ENCODE measurements at regions not wholly inside any gene's neighbourhood (a gene's known extent, or its start where the extent isn't known, plus 50 kb on each side); places are given as distances from the start of the nearest gene placed in this dataset.
"Not testable (repeated sequence)": the region's sequence is repeated elsewhere in the genome, so short reads cannot be mapped to it uniquely, and the experiment has no call there.

- DNase-seq (ENCODE audit: low spot score), result peak; percentile 6
These were observed 63.8 kb downstream of the CLEC18A start for GRCh38 chr16:70014915-70015314.

- DNase-seq (ENCODE audit: low spot score), result not testable (repeated sequence)
These were observed 65.6 kb downstream of the CLEC18A start for GRCh38 chr16:70016751-70017150.

- DNase-seq (ENCODE audit: low spot score), result no peak
These were observed 67.1 kb downstream of the CLEC18A start for GRCh38 chr16:70018254-70018653.

GRCh38 chr16:70023207-70023606 lies 72.1 kb downstream of the CLEC18A start:
- not testable (repeated sequence) for DNase-seq (ENCODE audit: low spot score)

- DNase-seq (ENCODE audit: low spot score), result not testable (repeated sequence)
These were observed 72.8 kb downstream of the CLEC18A start for GRCh38 chr16:70023956-70024355.

GRCh38 chr16:70026165-70026854 lies 75.2 kb downstream of the CLEC18A start:
- not testable (repeated sequence) for DNase-seq (ENCODE audit: low spot score)

- DNase-seq (ENCODE audit: low spot score), result not testable (repeated sequence)
These were observed 81.2 kb upstream of the PDPR start for GRCh38 chr16:70032906-70033305.

GRCh38 chr16:70037913-70038312 lies 76.2 kb upstream of the PDPR start:
- DNase-seq (ENCODE audit: low spot score), result not testable (repeated sequence)

- DNase-seq (ENCODE audit: low spot score), result not testable (repeated sequence)
These were observed 73.6 kb upstream of the PDPR start for GRCh38 chr16:70040554-70040953.

- peak; percentile 8 for DNase-seq (ENCODE audit: low spot score)
These were observed 70.5 kb upstream of the PDPR start for GRCh38 chr16:70043538-70044067.

GRCh38 chr16:70046560-70046959 lies 67.6 kb upstream of the PDPR start:
- DNase-seq (ENCODE audit: low spot score), result not testable (repeated sequence)

- not testable (repeated sequence) for DNase-seq (ENCODE audit: low spot score)
These were observed 66.0 kb upstream of the PDPR start for GRCh38 chr16:70048083-70048482.

GRCh38 chr16:70058056-70058455 lies 56.1 kb upstream of the PDPR start:
- DNase-seq (ENCODE audit: low spot score), result not testable (repeated sequence)

- DNase-seq (ENCODE audit: low spot score), result not testable (repeated sequence)
These were observed 54.7 kb upstream of the PDPR start for GRCh38 chr16:70059429-70059828.

GRCh38 chr16:70060521-70061027 lies 53.6 kb upstream of the PDPR start:
- not testable (repeated sequence) for DNase-seq (ENCODE audit: low spot score)

GRCh38 chr16:70061671-70062218 lies 52.4 kb upstream of the PDPR start:
- not testable (repeated sequence) for DNase-seq (ENCODE audit: low spot score)

GRCh38 chr16:70062947-70063346 lies 51.2 kb upstream of the PDPR start:
- DNase-seq (ENCODE audit: low spot score), result not testable (repeated sequence)

Measured in hepatic stellate cell (primary cell).